ENCODE measurements at regions not wholly inside any gene's neighbourhood (a gene's known extent, or its start where the extent isn't known, plus 50 kb on each side); places are given as distances from the start of the nearest gene placed in this dataset.
"Not testable (repeated sequence)": the region's sequence is repeated elsewhere in the genome, so short reads cannot be mapped to it uniquely, and the experiment has no call there.

DNA sequence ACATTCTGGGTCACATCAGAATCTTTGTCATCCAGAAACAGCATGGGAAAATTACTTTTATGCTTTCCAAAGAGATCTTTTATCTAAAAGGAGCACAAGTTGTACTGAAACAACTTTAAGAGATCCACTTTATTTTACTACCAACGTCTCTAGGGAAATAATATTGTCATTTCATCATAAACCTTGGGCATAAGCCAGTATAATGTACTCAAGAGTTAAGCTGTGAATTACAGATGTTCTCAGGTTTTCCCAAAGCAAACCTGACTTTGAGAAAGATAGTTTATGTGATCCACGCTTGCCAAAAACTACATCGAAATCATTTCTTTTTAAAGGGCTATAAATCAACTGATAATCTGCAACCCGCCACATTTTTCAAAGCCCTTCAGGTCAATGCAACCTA is 124.1 kb upstream of the CRBN start:
- no peak overlapping the region for H3K27ac ChIP-seq
- no peak for TF ChIP-seq ZFX (IDR thresholded peaks at IDR 0.05)
- TF ChIP-seq, protein P1, sequence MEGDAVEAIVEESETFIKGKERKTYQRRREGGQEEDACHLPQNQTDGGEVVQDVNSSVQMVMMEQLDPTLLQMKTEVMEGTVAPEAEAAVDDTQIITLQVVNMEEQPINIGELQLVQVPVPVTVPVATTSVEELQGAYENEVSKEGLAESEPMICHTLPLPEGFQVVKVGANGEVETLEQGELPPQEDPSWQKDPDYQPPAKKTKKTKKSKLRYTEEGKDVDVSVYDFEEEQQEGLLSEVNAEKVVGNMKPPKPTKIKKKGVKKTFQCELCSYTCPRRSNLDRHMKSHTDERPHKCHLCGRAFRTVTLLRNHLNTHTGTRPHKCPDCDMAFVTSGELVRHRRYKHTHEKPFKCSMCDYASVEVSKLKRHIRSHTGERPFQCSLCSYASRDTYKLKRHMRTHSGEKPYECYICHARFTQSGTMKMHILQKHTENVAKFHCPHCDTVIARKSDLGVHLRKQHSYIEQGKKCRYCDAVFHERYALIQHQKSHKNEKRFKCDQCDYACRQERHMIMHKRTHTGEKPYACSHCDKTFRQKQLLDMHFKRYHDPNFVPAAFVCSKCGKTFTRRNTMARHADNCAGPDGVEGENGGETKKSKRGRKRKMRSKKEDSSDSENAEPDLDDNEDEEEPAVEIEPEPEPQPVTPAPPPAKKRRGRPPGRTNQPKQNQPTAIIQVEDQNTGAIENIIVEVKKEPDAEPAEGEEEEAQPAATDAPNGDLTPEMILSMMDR (conservative IDR thresholded peaks at IDR 0.05), result no peak

DNA sequence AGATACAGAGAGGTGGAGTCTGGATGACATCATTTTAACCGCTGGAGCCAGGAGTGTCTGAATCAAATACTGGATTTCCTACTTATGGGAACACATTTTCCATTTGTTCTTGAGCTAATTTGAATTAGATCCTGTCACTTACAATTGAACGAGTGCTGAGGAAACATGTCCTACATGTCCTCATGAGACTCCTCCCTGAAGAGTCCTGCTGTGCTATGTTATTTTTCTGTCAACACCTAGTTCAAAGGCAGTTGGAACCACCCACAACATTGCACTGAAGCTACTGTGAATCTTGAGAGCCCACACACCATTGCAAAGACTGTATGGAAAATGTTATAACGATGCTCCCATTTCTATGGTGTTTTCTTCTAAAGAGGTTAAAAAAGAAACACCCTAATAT is 123.5 kb upstream of the CRBN start:
- TF ChIP-seq ZFX (IDR thresholded peaks at IDR 0.05), result no peak
- TF ChIP-seq, protein P1 (conservative IDR thresholded peaks at IDR 0.05), result no peak
- H3K27ac ChIP-seq, result no peak overlapping the region

DNA sequence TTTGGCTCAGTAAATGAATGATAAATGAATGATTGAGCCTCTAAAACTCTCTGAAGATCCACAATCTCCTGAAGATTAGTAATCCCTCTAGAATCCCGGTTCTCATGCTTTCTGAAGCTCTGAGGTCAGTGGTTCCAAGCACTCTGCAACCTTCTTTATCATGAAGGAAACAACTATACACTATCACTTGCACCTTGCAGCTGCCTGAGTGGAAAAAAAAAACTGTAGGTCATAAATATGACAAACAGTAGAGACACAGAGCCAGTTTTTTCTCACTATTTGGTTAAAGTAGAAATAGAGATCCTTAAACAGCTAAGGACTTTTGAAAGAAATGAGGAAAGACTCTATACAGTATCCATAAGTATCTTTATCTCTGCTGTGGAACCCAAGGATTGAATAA is 122.0 kb upstream of the CRBN start:
- H3K27ac ChIP-seq, result no peak overlapping the region
- TF ChIP-seq, protein P1 (conservative IDR thresholded peaks at IDR 0.05), result no peak
- no peak for TF ChIP-seq ZFX (IDR thresholded peaks at IDR 0.05)

DNA sequence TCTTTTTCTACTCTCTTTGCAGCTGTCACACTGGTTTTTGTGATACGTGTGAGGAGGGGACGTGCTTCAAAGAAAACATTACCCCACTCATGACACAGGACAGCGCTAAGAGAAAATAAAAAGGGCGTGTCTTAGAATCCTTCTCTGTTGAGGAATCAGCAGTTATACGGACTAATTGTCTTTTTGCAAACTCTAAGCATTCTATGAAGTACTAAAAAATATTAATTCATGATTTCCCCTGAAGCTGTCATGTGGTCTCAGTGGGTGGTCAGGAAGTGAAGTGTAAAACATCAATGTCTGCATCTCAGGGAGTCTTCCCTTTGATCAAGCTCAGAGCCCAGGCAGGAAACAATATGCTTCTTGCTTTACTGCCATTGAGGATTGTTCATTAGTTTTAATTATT is 117.5 kb upstream of the CRBN start:
- no peak for TF ChIP-seq ZFX (IDR thresholded peaks at IDR 0.05)
- TF ChIP-seq, protein P1 (conservative IDR thresholded peaks at IDR 0.05), result no peak
- no peak overlapping the region for H3K27ac ChIP-seq

DNA sequence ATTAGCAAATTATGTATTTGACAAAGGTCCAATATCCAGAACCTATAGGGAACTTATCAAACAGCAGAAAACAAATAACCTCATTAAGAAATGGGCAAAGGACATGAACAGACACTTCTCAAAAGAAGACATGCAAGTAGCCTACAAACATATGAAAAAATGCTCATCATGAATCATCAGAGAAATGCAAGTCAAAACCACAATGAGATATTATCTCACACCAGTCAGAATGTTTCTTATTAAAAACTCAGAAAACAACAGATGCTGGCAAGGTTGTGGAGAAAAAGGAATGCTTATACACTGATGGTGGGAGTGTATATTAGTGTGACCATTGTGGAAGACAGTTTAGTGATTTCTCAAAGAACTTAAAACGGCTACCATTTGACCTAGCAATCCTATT is 116.1 kb upstream of the CRBN start:
- TF ChIP-seq, protein P1 (conservative IDR thresholded peaks at IDR 0.05), result no peak
- no peak for TF ChIP-seq ZFX (IDR thresholded peaks at IDR 0.05)
- no peak overlapping the region for H3K27ac ChIP-seq

DNA sequence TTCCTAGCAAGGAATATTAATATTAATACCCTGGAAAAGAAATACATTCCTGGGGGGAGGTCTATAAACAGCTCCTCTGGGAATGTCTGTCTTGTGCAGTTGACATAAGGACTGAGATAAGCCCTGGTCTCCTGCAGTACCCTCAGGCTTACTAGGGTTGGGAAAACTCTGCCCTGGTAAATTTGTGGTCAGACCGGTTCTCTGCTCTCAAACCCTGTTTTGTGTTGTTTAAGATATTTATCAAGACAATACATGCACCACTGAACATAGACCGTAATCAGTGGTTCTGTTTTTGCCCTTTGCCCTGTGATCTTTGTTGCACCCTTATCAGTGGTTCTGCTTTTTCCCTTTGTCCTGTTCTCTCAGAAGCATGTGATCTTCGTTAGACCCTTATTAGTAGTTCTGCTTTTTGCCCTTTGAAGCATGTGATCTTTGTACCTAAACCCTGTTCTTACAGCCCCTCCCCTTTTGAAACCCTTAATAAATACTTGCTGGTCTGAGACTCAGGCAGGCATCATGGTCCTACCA is 112.3 kb upstream of the CRBN start:
- H3K27ac ChIP-seq, result not testable (repeated sequence)

DNA sequence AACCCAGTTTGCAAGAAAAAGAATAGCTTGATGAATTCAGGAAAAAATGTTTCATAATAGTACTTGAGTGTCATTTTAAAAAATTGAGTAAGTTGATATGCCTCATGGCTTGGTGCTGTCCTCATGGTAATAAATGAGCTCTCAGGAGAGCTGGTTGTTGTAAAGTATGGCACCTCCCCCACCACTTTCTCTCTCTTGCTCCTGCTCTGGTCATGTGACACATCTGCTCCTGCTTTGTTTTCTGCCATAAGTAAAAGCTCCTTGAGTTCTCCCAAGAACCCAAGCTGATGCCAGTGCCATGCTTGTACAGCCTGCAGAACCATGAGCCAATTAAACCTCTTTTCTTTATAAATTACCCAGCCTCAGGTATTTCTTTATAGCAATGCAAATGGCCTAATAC is 108.8 kb upstream of the CRBN start:
- TF ChIP-seq, protein P1 (conservative IDR thresholded peaks at IDR 0.05), result no peak
- TF ChIP-seq ZFX (IDR thresholded peaks at IDR 0.05), result no peak
- no peak overlapping the region for H3K27ac ChIP-seq

DNA sequence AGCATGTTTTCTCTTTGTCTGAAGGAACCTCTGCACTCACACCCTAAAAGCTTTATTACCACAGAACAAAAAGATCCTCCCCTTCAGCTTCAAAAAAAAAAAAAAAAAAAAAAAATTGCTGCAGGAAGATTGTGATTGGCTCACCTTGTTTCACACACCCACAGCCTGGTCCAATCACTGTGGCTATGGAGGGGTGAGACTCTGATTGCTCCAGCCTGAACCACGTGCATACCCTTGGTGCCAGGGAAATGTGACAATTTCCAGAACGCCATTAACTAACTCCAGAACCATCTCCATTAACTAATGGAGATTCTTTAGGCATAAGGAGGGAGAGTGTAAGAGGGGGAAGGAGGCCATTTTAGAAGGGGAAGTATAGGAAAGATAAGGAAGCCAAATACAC is 106.5 kb upstream of the CRBN start:
- TF ChIP-seq, protein P1 (conservative IDR thresholded peaks at IDR 0.05), result no peak
- no peak for TF ChIP-seq ZFX (IDR thresholded peaks at IDR 0.05)
- no peak overlapping the region for H3K27ac ChIP-seq

Measured in C4-2B (cell line).